ENCODE measurements at regions not wholly inside any gene's neighbourhood (a gene's known extent, or its start where the extent isn't known, plus 50 kb on each side); places are given as distances from the start of the nearest gene placed in this dataset.

- no peak for TF ChIP-seq CTCF (IDR thresholded peaks at IDR 0.05)
- no peaks in the 10 kb centered on the region for H3K36me3 ChIP-seq
- no peaks in the 10 kb centered on the region for H3K27me3 ChIP-seq
- no peak overlapping the region for H3K27ac ChIP-seq
- no peak overlapping the region for H3K4me3 ChIP-seq
- H3K4me1 ChIP-seq: no peaks in the 10 kb centered on the region
- no peak for DNase-seq (ENCODE audit: low spot score)
- no peaks in the 10 kb centered on the region for H3K9me3 ChIP-seq
Observed at GRCh38 chr15:63452552-63453136, 51.7 kb upstream of the USP3 start.

- Histone ChIP-seq H3K4me1 (no peaks in the 10 kb centered on the region), H3K27me3 (no peaks in the 10 kb centered on the region), H3K9me3 (no peaks in the 10 kb centered on the region), H3K36me3 (no peaks in the 10 kb centered on the region), H3K27ac (no peak overlapping the region), H3K4me3 (no peak overlapping the region)
- no peak for TF ChIP-seq CTCF (IDR thresholded peaks at IDR 0.05)
- DNase-seq (ENCODE audit: low spot score): no peak
Observed at GRCh38 chr15:63453186-63453905, 51.0 kb upstream of the USP3 start.

- H3K9me3 ChIP-seq: no peaks in the 10 kb centered on the region
- no peak for DNase-seq (ENCODE audit: low spot score)
Observed at GRCh38 chr15:63454503-63455211, 49.7 kb upstream of the USP3 start.

More at GRCh38 chr15:63454503-63455211, 49.7 kb upstream of the USP3 start:
- Histone ChIP-seq H3K4me3 (no peak overlapping the region), H3K27me3 (no peaks in the 10 kb centered on the region), H3K27ac (no peak overlapping the region), H3K36me3 (no peaks in the 10 kb centered on the region), H3K4me1 (no peaks in the 10 kb centered on the region)
- no peak for TF ChIP-seq CTCF (IDR thresholded peaks at IDR 0.05)

All from right atrium auricular region (tissue), 2 donors.